DOHH2 (cell line): ENCODE measurements at regions not wholly inside any gene's neighbourhood (a gene's known extent, or its start where the extent isn't known, plus 50 kb on each side); places are given as distances from the start of the nearest gene placed in this dataset.

ENCODE experiments used
- H3F3A ChIP-seq: fragments of 200-600 bp; sonication (generic), shearing (Covaris generic); 2 replicates; pipeline ENCODE4 v1.6.0; 2016; ENCODE audit warnings: antibody characterized with exemption, mild to moderate bottlenecking; ENCODE audit not compliant: control insufficient read depth, insufficient read depth
- H3K27ac ChIP-seq: fragments of 200-600 bp; sonication (generic); 2 replicates; pipeline ENCODE4 v1.5.1; 2014; ENCODE audit warnings: low read depth, mild to moderate bottlenecking, low read length, moderate library complexity
- H3K27me3 ChIP-seq: fragments of 200-600 bp; sonication (generic); 2 replicates; pipeline ENCODE4 v1.6.1; 2014; ENCODE audit warnings: mild to moderate bottlenecking, low read length, mixed read lengths; ENCODE audit not compliant: control insufficient read depth
- H3K36me3 ChIP-seq: fragments of 200-600 bp; sonication (generic); 2 replicates; pipeline ENCODE4 v1.6.1; 2014; ENCODE audit warnings: mild to moderate bottlenecking, low read length, moderate library complexity, mixed read lengths; ENCODE audit not compliant: control insufficient read depth
- H3K4me1 ChIP-seq: fragments of 200-600 bp; sonication (generic); 2 replicates; pipeline ENCODE4 v1.6.1; 2014; ENCODE audit warnings: mild to moderate bottlenecking, low read length, mixed read lengths; ENCODE audit not compliant: control insufficient read depth
- H3K4me2 ChIP-seq: fragments of 200-600 bp; sonication (generic); 2 replicates; pipeline ENCODE4 v1.6.0; 2014; ENCODE audit warnings: mild to moderate bottlenecking, low read length, moderate library complexity
- H3K4me3 ChIP-seq: fragments of 200-600 bp; sonication (generic); 2 replicates; pipeline ENCODE4 v1.5.1; 2014; ENCODE audit warnings: mild to moderate bottlenecking, low read length, mixed read lengths
- H3K79me2 ChIP-seq: fragments of 200-600 bp; sonication (generic); 2 replicates; pipeline ENCODE4 v1.6.1; 2014; ENCODE audit warnings: mild to moderate bottlenecking, low read length, mixed read lengths; ENCODE audit not compliant: control insufficient read depth
- H3K9me2 ChIP-seq: fragments of 200-600 bp; sonication (generic); replicated peaks from 2 replicates; pipeline ENCODE4 v1.6.1; 2014; ENCODE audit warnings: mild to moderate bottlenecking, low read length, mixed read lengths; ENCODE audit not compliant: control insufficient read depth
- H3K9me3 ChIP-seq: fragments of 200-600 bp; sonication (generic); 2 replicates; pipeline ENCODE4 v1.6.1; 2014; ENCODE audit warnings: antibody characterized with exemption, low read length, mixed read lengths; ENCODE audit not compliant: control insufficient read depth, insufficient read depth
- H4K20me1 ChIP-seq: fragments of 200-600 bp; sonication (generic); 2 replicates; pipeline ENCODE4 v1.6.0; 2014; ENCODE audit warnings: low read depth, mild to moderate bottlenecking, antibody characterized with exemption, low read length, moderate library complexity; ENCODE audit not compliant: control insufficient read depth, insufficient read depth
- EZH2phosphoT487 ChIP-seq: fragments of 200-600 bp; sonication (generic); IDR thresholded peaks from 2 replicates; pipeline ENCODE4 v1.6.1; 2017; ENCODE audit warnings: borderline replicate concordance, mild to moderate bottlenecking, antibody characterized with exemption, low read length, moderate library complexity, mixed read lengths
- TF ChIP-seq, protein P1 (sequence below): fragments of 200-600 bp; sonication (generic); IDR thresholded peaks from one replicate; pipeline ENCODE4 v1.5.1; 2014; ENCODE audit warnings: antibody characterized with exemption, mild to moderate bottlenecking, low read depth, low read length; ENCODE audit not compliant: poor library complexity, severe bottlenecking

- H3K79me2 ChIP-seq, result no peaks in the 10 kb centered on the region
- no peak overlapping the region for H3K4me2 ChIP-seq
- H3K27me3 ChIP-seq, result no peaks in the 10 kb centered on the region
- H4K20me1 ChIP-seq, result no peaks in the 10 kb centered on the region
- H3K9me2 ChIP-seq, result no peaks in the 10 kb centered on the region
- no peak overlapping the region for H3K27ac ChIP-seq
- H3F3A ChIP-seq, result no peaks in the 10 kb centered on the region
- no peak for TF ChIP-seq EZH2phosphoT487
- TF ChIP-seq, protein P1, sequence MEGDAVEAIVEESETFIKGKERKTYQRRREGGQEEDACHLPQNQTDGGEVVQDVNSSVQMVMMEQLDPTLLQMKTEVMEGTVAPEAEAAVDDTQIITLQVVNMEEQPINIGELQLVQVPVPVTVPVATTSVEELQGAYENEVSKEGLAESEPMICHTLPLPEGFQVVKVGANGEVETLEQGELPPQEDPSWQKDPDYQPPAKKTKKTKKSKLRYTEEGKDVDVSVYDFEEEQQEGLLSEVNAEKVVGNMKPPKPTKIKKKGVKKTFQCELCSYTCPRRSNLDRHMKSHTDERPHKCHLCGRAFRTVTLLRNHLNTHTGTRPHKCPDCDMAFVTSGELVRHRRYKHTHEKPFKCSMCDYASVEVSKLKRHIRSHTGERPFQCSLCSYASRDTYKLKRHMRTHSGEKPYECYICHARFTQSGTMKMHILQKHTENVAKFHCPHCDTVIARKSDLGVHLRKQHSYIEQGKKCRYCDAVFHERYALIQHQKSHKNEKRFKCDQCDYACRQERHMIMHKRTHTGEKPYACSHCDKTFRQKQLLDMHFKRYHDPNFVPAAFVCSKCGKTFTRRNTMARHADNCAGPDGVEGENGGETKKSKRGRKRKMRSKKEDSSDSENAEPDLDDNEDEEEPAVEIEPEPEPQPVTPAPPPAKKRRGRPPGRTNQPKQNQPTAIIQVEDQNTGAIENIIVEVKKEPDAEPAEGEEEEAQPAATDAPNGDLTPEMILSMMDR, result no peak
- no peaks in the 10 kb centered on the region for H3K36me3 ChIP-seq
- H3K4me1 ChIP-seq, result peaks cover 7% of the 10 kb centered on the region; the same call in 1 of the 2 replicates
- no peak overlapping the region for H3K4me3 ChIP-seq
- H3K9me3 ChIP-seq, result no peaks in the 10 kb centered on the region
These were observed 183.4 kb upstream of the RFC3 start for GRCh38 chr13:33634546-33634982.

DNA sequence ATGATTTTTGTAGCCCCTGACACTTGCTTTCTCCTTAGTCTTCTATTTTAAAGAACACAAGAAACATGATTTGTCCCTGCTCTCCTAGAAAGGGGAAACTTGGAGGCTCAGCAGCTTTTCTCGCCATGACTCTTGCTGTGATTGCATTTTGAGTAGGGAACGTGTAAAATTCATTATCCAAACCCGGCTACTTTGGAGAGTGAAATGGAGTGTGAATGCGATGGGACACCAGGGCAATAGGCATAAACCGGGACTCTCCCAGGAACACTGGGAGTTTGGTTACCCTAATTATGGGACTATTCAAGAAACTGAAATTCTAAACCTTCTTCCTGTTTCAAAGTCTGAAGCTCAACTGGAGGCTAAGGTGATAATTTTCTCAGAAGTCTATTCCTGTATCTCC, 181.7 kb upstream of the RFC3 start:
- no peaks in the 10 kb centered on the region for H3K27me3 ChIP-seq
- TF ChIP-seq, protein P1, result no peak
- TF ChIP-seq EZH2phosphoT487, result no peak
- H3K4me2 ChIP-seq, result no peak overlapping the region
- no peaks in the 10 kb centered on the region for H3K36me3 ChIP-seq
- no peaks in the 10 kb centered on the region for H3K79me2 ChIP-seq
- peaks cover 7% of the 10 kb centered on the region; the same call in 1 of the 2 replicates for H3K4me1 ChIP-seq
- H3K4me3 ChIP-seq, result no peak overlapping the region
- no peaks in the 10 kb centered on the region for H4K20me1 ChIP-seq
- no peaks in the 10 kb centered on the region for H3K9me2 ChIP-seq
- no peaks in the 10 kb centered on the region for H3K9me3 ChIP-seq
- no peaks in the 10 kb centered on the region for H3F3A ChIP-seq
- H3K27ac ChIP-seq, result no peak overlapping the region

GRCh38 chr13:33636955-33637670, 180.8 kb upstream of the RFC3 start:
- Histone ChIP-seq H3K27ac (no peak overlapping the region), H3K4me2 (no peak overlapping the region), H3K9me3 (no peaks in the 10 kb centered on the region), H4K20me1 (no peaks in the 10 kb centered on the region), H3K79me2 (no peaks in the 10 kb centered on the region), H3F3A (no peaks in the 10 kb centered on the region), H3K9me2 (no peaks in the 10 kb centered on the region), H3K27me3 (no peaks in the 10 kb centered on the region), H3K4me3 (no peak overlapping the region), H3K4me1 (peaks cover 7% of the 10 kb centered on the region; the same call in 1 of the 2 replicates), H3K36me3 (no peaks in the 10 kb centered on the region)
- TF ChIP-seq, protein P1, result no peak
- no peak for TF ChIP-seq EZH2phosphoT487
